ENCODE measurements at regions not wholly inside any gene's neighbourhood (a gene's known extent, or its start where the extent isn't known, plus 50 kb on each side); places are given as distances from the start of the nearest gene placed in this dataset.

DNA sequence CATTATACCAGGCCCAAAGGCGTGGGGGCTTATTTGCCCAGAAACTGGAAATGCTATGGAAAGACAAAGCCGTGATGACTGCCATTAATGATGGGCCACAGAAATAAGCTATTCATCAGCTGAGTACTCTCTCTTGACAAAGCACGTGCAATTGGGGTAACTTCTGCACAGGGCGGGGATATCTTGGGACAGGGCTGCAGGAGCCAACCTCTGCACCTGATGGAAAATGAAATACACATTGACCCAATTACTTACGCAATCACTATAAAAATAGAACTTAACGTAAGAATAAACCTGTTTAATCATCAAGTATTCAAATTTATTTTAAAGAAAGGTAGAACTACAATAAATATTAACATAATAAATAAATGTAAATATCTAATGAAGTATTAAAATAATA lies 180.1 kb upstream of the NTF3 start:
- TF ChIP-seq, protein P1, sequence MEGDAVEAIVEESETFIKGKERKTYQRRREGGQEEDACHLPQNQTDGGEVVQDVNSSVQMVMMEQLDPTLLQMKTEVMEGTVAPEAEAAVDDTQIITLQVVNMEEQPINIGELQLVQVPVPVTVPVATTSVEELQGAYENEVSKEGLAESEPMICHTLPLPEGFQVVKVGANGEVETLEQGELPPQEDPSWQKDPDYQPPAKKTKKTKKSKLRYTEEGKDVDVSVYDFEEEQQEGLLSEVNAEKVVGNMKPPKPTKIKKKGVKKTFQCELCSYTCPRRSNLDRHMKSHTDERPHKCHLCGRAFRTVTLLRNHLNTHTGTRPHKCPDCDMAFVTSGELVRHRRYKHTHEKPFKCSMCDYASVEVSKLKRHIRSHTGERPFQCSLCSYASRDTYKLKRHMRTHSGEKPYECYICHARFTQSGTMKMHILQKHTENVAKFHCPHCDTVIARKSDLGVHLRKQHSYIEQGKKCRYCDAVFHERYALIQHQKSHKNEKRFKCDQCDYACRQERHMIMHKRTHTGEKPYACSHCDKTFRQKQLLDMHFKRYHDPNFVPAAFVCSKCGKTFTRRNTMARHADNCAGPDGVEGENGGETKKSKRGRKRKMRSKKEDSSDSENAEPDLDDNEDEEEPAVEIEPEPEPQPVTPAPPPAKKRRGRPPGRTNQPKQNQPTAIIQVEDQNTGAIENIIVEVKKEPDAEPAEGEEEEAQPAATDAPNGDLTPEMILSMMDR (IDR thresholded peaks at IDR 0.05): no peak
- no peak for TF ChIP-seq POLR2A (IDR thresholded peaks at IDR 0.05)

Data from adrenal gland (tissue), 5 donors.